Naive thymus-derived CD4-positive, alpha-beta T cell (primary cell): ENCODE measurements at regions not wholly inside any gene's neighbourhood (a gene's known extent, or its start where the extent isn't known, plus 50 kb on each side); places are given as distances from the start of the nearest gene placed in this dataset.

Source experiments
- ATAC-seq: fragments of 150-1000 bp; cut with Tn5 transposase; 2 replicates; pipeline ENCODE4 v1.10.0; 2021; ENCODE audit warnings: mild to moderate bottlenecking, moderate library complexity
- CTCF ChIA-PET: fragments of 350-600 bp; sonication (Branson Sonifier 250); formaldehyde crosslinking; loops from one replicate; lab custom pipeline; 2021; ENCODE audit warnings: antibody characterized with exemption; lab: Charles Lee
- POLR2A ChIA-PET: fragments of 350-600 bp; sonication (Branson Sonifier 250); formaldehyde crosslinking; loops from one replicate; lab custom pipeline; 2021; ENCODE audit warnings: antibody characterized with exemption, inconsistent platforms; lab: Charles Lee
- DNase-seq, 9 donors: peaks; one replicate each; pipeline versions ENCODE4 v3.0.0 to v3.0.0-alpha.2; 2020 to 2022; ENCODE audit warnings: mixed read lengths in 1 of 9
- H3K27ac ChIP-seq: one replicate; pipeline ENCODE4 v1.7.0; 2013; ENCODE audit warnings: mild to moderate bottlenecking, low read depth, low read length, moderate library complexity
- H3K27me3 ChIP-seq, 2 donors: one replicate each; pipeline ENCODE4 v1.7.0; 2013; ENCODE audit warnings: low read length in 2 of 2, mild to moderate bottlenecking in 2 of 2, moderate library complexity in 2 of 2; ENCODE audit not compliant: control insufficient read depth in 2 of 2, insufficient read depth in 2 of 2
- H3K36me3 ChIP-seq, 3 experiments: 1 replicate in 2 of 3; 2 replicates in 1 of 3; pipeline ENCODE4 v1.7.0; 2013; ENCODE audit warnings: low read length in 3 of 3, mild to moderate bottlenecking in 3 of 3, moderate library complexity in 1 of 3; ENCODE audit not compliant: insufficient read depth in 3 of 3, control insufficient read depth in 2 of 3
- H3K4me1 ChIP-seq, 2 donors: one replicate each; pipeline ENCODE4 v1.7.0; 2013; ENCODE audit warnings: low read length in 2 of 2, mild to moderate bottlenecking in 2 of 2, moderate library complexity in 1 of 2; ENCODE audit not compliant: control insufficient read depth in 2 of 2, insufficient read depth in 2 of 2
- H3K4me3 ChIP-seq: 2 replicates; pipeline ENCODE4 v1.7.0; 2013; ENCODE audit warnings: mild to moderate bottlenecking, low read length
- H3K9me3 ChIP-seq, 3 experiments: 1 replicate in 2 of 3; 2 replicates in 1 of 3; pipeline ENCODE4 v1.7.0; 2013; ENCODE audit warnings: low read length in 3 of 3; ENCODE audit not compliant: control insufficient read depth in 2 of 3
- H3K27ac Mint-ChIP-seq, 9 donors: one replicate each; pipeline ENCODE4 v1.8.0; 2020 to 2022; ENCODE audit warnings: mixed read lengths in 9 of 9, mild to moderate bottlenecking in 8 of 9, moderate library complexity in 5 of 9, inconsistent platforms in 2 of 9
- H3K27me3 Mint-ChIP-seq, 5 donors: one replicate each; pipeline ENCODE4 v1.8.0; 2021 to 2022; ENCODE audit warnings: mixed read lengths in 5 of 5, mild to moderate bottlenecking in 1 of 5
- H3K36me3 Mint-ChIP-seq, 5 donors: one replicate each; pipeline ENCODE4 v1.8.0; 2020 to 2022; ENCODE audit warnings: mixed read lengths in 5 of 5, mild to moderate bottlenecking in 3 of 5, inconsistent platforms in 1 of 5
- H3K4me1 Mint-ChIP-seq, 7 donors: one replicate each; pipeline ENCODE4 v1.8.0; 2020 to 2022; ENCODE audit warnings: mixed read lengths in 7 of 7, mild to moderate bottlenecking in 3 of 7, inconsistent platforms in 1 of 7
- H3K4me3 Mint-ChIP-seq, 10 donors: one replicate each; pipeline ENCODE4 v1.8.0; 2020 to 2022; ENCODE audit warnings: mild to moderate bottlenecking in 10 of 10, mixed read lengths in 10 of 10, moderate library complexity in 6 of 10, inconsistent platforms in 2 of 10
- H3K9me3 Mint-ChIP-seq, 11 donors: one replicate each; pipeline ENCODE4 v1.8.0; 2020 to 2022; ENCODE audit warnings: mixed read lengths in 11 of 11, mild to moderate bottlenecking in 4 of 11, inconsistent platforms in 1 of 11, moderate library complexity in 1 of 11
- intact Hi-C, 2 donors: fragments of 100-400 bp; cut with micrococcal nuclease; formaldehyde crosslinking; loops; one replicate each; pipeline ENCODE4 v1.15.1; 2023

- H3K9me3 Mint-ChIP-seq: peaks cover 0 to 17% (median 3%) of the 10 kb centered on the region in 11 donors
- Histone ChIP-seq H3K4me1 (no peaks in the 10 kb centered on the region), H3K4me3 (no peak overlapping the region), H3K36me3 (no peaks in the 10 kb centered on the region), H3K9me3 (no peaks in the 10 kb centered on the region), H3K27ac (no peak overlapping the region), H3K27me3 (no peaks in the 10 kb centered on the region)
- H3K27ac Mint-ChIP-seq: no peak overlapping the region
- ChIA-PET POLR2A (no interaction called here), CTCF (no interaction called here)
- H3K4me3 Mint-ChIP-seq: no peak overlapping the region
- no peaks in the 10 kb centered on the region for H3K4me1 Mint-ChIP-seq
- DNase-seq (no peak), ATAC-seq (no peak)
- no peaks in the 10 kb centered on the region for H3K27me3 Mint-ChIP-seq
- intact Hi-C loops: no loop called here
- H3K36me3 Mint-ChIP-seq: no peaks in the 10 kb centered on the region
Observed at GRCh38 chr3:89622063-89622700, 514.8 kb downstream of the EPHA3 start.

DNA sequence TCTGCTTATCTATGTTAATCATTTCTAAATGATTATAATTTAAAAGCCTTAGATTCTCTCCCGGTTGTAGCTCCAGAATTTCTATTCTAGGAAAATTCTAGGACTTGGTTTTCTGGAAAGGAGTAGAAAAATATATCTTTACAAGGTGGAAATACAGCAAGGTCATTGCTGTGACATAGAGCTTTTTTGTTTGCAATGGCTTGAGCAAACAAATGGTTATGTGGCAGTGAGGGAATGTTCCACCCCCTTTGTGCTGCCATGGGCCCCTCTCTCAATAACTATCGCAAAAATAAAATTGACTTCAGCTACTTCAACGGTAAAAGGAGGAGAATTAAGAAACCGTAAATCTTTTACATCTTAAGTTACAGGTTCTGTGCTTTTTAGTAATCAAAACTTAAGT is 517.1 kb downstream of the EPHA3 start:
- intact Hi-C loops: no loop called here
- Histone ChIP-seq H3K36me3 (no peaks in the 10 kb centered on the region), H3K4me3 (no peak overlapping the region), H3K9me3 (no peaks in the 10 kb centered on the region), H3K27ac (no peak overlapping the region), H3K27me3 (no peaks in the 10 kb centered on the region), H3K4me1 (no peaks in the 10 kb centered on the region)
- no peak overlapping the region for H3K27ac Mint-ChIP-seq
- ATAC-seq: no peak
- CTCF ChIA-PET: no interaction called here
- DNase-seq: no peak
- H3K27me3 Mint-ChIP-seq: no peaks in the 10 kb centered on the region
- POLR2A ChIA-PET: no interaction called here
- no peaks in the 10 kb centered on the region for H3K4me1 Mint-ChIP-seq
- H3K4me3 Mint-ChIP-seq: no peak overlapping the region
- no peaks in the 10 kb centered on the region for H3K36me3 Mint-ChIP-seq
- H3K9me3 Mint-ChIP-seq: peaks cover 0 to 23% (median 6%) of the 10 kb centered on the region in 11 donors

DNA sequence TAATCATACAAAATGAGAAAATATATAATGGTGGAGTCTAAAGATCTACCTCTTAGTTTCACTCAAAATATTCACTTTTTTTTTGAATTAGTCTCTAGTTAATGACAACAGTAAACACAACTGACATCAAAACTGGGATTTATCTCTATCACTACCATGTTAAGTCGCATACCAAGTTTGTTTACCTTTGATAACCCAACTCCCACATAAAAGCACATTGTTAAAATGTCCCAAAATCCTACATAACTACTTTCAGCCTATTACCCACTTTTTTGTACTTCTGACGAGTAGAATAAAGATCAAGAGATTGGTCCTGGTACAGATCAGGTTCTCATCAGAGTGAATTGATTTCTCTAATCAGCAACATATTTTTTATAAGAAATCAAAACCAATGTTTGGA is 518.5 kb downstream of the EPHA3 start:
- no peak overlapping the region for H3K27ac Mint-ChIP-seq
- CTCF ChIA-PET: no interaction called here

GRCh38 chr3:89628856-89629670 is 521.6 kb downstream of the EPHA3 start:
- Histone ChIP-seq H3K9me3 (peaks cover 0 to 4% (median 0%) of the 10 kb centered on the region in 3 experiments), H3K4me1 (no peaks in the 10 kb centered on the region), H3K36me3 (no peaks in the 10 kb centered on the region), H3K4me3 (no peak overlapping the region), H3K27ac (no peak overlapping the region), H3K27me3 (no peaks in the 10 kb centered on the region)
- Mint-ChIP-seq H3K27ac (no peak overlapping the region), H3K27me3 (no peaks in the 10 kb centered on the region), H3K9me3 (peaks cover 0 to 28% (median 8%) of the 10 kb centered on the region in 11 donors), H3K36me3 (no peaks in the 10 kb centered on the region), H3K4me1 (no peaks in the 10 kb centered on the region), H3K4me3 (no peak overlapping the region)
- DNase-seq: no peak
- POLR2A ChIA-PET: no interaction called here
- intact Hi-C loops: no loop called here
- ATAC-seq: no peak
- CTCF ChIA-PET: no interaction called here

More for the DNA sequence above, 518.5 kb downstream of the EPHA3 start:
- no peaks in the 10 kb centered on the region for H3K27me3 Mint-ChIP-seq
- no peak overlapping the region for H3K4me3 Mint-ChIP-seq
- ATAC-seq (no peak), DNase-seq (no peak)
- Histone ChIP-seq H3K36me3 (no peaks in the 10 kb centered on the region), H3K9me3 (no peaks in the 10 kb centered on the region), H3K27me3 (no peaks in the 10 kb centered on the region), H3K4me1 (no peaks in the 10 kb centered on the region), H3K4me3 (no peak overlapping the region), H3K27ac (no peak overlapping the region)
- H3K4me1 Mint-ChIP-seq: no peaks in the 10 kb centered on the region
- intact Hi-C loops: no loop called here
- peaks cover 0 to 23% (median 9%) of the 10 kb centered on the region in 11 donors for H3K9me3 Mint-ChIP-seq
- POLR2A ChIA-PET: no interaction called here
- H3K36me3 Mint-ChIP-seq: no peaks in the 10 kb centered on the region

DNA sequence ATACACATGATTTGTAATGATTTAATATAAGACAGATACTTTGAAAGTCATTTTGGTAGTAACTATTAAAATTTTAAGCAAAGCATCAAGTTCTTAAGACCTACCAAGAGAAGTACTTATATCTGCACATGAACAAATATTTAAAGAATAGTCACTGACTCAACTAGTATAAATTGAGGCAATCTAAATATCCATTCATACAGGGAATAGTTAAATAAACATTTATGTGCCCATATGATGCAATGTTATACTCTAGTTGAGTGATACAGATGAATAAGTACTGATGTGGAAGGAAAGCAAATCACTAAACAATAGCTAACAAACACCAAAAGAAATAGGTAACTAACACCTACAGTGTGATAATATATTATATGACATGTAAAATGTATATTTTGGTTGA is 527.7 kb downstream of the EPHA3 start:
- intact Hi-C loops: no loop called here
- Histone ChIP-seq H3K27me3 (no peaks in the 10 kb centered on the region), H3K27ac (no peak overlapping the region), H3K4me3 (no peak overlapping the region), H3K9me3 (peaks cover 0 to 4% (median 0%) of the 10 kb centered on the region in 3 experiments), H3K36me3 (no peaks in the 10 kb centered on the region), H3K4me1 (no peaks in the 10 kb centered on the region)
- Mint-ChIP-seq H3K4me1 (no peaks in the 10 kb centered on the region), H3K9me3 (peaks cover 2 to 31% (median 12%) of the 10 kb centered on the region in 11 donors), H3K4me3 (no peak overlapping the region), H3K27ac (no peak overlapping the region), H3K27me3 (no peaks in the 10 kb centered on the region), H3K36me3 (no peaks in the 10 kb centered on the region)
- POLR2A ChIA-PET: no interaction called here
- DNase-seq: no peak
- CTCF ChIA-PET: no interaction called here
- no peak for ATAC-seq

GRCh38 chr3:89644716-89645115 is 537.3 kb downstream of the EPHA3 start:
- no peaks in the 10 kb centered on the region for H3K36me3 ChIP-seq
- no peak overlapping the region for H3K27ac ChIP-seq
- Mint-ChIP-seq H3K36me3 (peaks cover 0 to 4% (median 0%) of the 10 kb centered on the region in 5 donors), H3K9me3 (peaks cover 0 to 30% (median 7%) of the 10 kb centered on the region in 11 donors), H3K4me3 (no peak overlapping the region), H3K27ac (no peak overlapping the region), H3K4me1 (no peaks in the 10 kb centered on the region), H3K27me3 (no peaks in the 10 kb centered on the region)
- ChIA-PET CTCF (no interaction called here), POLR2A (no interaction called here)
- no peaks in the 10 kb centered on the region for H3K4me1 ChIP-seq
- H3K9me3 ChIP-seq: no peaks in the 10 kb centered on the region
- H3K4me3 ChIP-seq: no peak overlapping the region
- H3K27me3 ChIP-seq: no peaks in the 10 kb centered on the region
- intact Hi-C loops: no loop called here
- DNase-seq: no peak
- no peak for ATAC-seq

- intact Hi-C loops: no loop called here
- H3K4me1 ChIP-seq: no peaks in the 10 kb centered on the region
- no peaks in the 10 kb centered on the region for H3K36me3 ChIP-seq
- no peaks in the 10 kb centered on the region for H3K27me3 Mint-ChIP-seq
- H3K36me3 Mint-ChIP-seq: no peaks in the 10 kb centered on the region
- H3K4me3 ChIP-seq: no peak overlapping the region
- no peaks in the 10 kb centered on the region for H3K4me1 Mint-ChIP-seq
- H3K27ac Mint-ChIP-seq: no peak overlapping the region
- no peaks in the 10 kb centered on the region for H3K27me3 ChIP-seq
- ATAC-seq: no peak
- CTCF ChIA-PET: no interaction called here
- no peaks in the 10 kb centered on the region for H3K9me3 ChIP-seq
- H3K27ac ChIP-seq: no peak overlapping the region
- POLR2A ChIA-PET: no interaction called here
- no peak for DNase-seq
- peaks cover 0 to 20% (median 2%) of the 10 kb centered on the region in 11 donors for H3K9me3 Mint-ChIP-seq
- H3K4me3 Mint-ChIP-seq: no peak overlapping the region
Observed at GRCh38 chr3:89649431-89649830, 542.0 kb downstream of the EPHA3 start.
